GM18519 (cell line): ENCODE measurements at regions not wholly inside any gene's neighbourhood (a gene's known extent, or its start where the extent isn't known, plus 50 kb on each side); places are given as distances from the start of the nearest gene placed in this dataset.

ENCODE experiments used
- ATAC-seq: cut with Tn5 transposase; IDR thresholded peaks from one replicate; pipeline ENCODE4 v1.9.1; 2021; ENCODE audit warnings: mild to moderate bottlenecking, moderate library complexity; ENCODE audit not compliant: unreplicated experiment, low FRiP score

DNA sequence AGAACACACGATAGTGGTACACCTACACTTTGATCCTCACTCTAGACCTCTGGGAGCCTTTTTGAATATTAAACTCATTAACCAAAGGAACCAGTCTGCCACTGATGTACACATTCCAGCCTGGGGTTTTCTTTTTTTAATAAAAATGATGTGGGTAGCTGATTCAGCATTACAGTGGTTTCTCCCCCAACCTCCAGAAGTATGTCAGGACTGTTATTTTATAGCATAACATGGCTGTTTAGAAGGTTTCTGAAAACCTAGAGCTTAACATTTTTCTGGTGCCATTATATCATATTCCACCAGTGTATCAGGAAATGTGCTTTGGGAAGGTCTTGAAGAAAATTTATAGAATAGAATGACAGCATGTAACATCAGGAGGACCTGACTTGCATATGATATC, 540.9 kb upstream of the WWC1 start:
- no peak for ATAC-seq

DNA sequence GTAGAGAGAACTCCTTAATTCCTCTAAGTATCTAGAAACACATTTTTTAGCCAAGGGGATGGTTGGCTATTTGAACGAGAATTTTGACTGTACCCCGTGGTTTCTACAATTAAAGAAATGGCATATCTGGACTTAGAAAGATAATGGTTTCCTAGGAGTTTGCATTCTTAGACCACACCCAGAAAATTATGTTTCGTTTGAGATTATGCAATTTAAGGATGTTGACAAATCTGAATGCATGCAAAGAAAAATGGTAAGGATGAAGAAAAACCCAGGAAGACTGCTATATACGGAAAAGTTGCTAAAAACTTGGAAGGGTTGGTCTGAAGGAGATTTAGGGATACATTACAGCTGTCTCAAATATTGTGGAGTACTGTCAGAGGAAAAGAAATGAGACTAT, 538.5 kb upstream of the WWC1 start:
- no peak for ATAC-seq

DNA sequence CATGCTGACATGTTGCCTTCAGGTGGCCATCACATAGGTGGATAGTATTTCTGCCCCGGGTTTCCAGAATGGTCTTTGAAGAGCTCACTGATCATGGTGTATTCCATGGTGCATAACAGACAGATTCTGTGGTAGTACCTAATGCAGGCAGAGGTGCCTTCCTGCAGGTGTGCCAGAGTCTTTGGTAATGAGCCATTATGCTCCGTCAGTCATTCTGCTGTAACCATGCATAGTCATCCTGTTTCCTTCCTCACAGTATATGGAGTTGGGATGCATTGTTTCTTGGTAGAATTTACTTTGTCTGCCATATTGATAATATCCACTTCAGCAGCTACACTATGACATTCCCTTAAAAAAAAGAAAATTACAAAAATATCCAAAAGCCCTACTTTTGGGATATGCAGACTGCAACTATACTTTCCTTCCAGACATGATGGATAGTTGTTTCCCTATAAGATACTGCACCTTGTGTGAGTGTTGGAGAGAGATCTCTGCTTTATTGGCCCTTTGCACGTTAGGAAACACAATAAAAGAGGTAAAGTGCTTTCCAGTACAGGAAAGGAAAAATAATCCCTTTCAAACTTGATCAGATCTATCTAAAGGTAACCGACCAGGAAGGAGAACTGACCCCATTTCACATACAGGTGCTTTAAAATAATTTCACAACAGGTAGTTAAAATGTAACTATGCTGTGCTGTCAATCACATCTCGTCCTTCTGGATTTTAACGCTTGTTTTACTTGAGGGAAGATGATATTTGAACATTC, 537.5 kb upstream of the WWC1 start:
- no peak for ATAC-seq

GRCh38 chr5:167754501-167755021, 536.9 kb upstream of the WWC1 start:
- no peak for ATAC-seq

DNA sequence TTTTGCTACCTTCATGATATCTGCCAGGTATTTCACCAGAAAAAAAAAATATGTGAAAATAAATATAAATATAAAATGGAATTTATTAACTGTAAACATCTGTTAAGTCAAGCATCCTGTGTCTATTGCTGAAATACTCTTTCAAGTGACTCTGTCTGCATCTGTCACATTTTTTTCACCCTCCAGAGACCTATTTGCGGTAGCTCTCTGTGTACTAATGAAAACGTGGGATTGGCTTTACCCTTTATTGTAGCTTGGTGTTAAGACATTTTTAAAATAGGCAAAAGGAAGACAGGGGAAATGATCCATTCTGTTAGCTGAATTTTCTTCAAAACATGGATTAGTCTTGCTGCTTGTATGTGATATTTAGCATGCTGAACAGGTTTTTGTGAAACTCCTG, 536.0 kb upstream of the WWC1 start:
- ATAC-seq = no peak

GRCh38 chr5:167759057-167759821, 532.2 kb upstream of the WWC1 start:
- no peak for ATAC-seq

DNA sequence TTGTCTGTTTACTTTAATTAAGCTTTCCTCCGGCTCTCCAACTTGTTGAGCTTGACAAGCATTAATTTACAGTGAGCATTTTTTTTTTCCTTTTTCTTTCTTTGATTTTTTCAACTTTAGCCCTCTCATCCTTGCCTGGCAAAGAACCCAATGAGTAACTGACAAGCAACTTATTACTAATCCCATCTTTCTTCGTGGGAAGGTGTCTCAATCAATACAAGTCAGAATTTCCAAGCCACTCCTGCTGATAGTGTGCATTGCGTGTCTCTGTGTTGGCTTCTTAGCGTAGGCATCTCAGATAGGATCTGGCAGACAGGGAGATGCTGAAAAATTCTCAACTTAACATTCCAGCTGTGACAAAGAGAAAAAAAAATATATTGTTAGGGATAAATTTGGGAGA, 527.7 kb upstream of the WWC1 start:
- no peak for ATAC-seq

DNA sequence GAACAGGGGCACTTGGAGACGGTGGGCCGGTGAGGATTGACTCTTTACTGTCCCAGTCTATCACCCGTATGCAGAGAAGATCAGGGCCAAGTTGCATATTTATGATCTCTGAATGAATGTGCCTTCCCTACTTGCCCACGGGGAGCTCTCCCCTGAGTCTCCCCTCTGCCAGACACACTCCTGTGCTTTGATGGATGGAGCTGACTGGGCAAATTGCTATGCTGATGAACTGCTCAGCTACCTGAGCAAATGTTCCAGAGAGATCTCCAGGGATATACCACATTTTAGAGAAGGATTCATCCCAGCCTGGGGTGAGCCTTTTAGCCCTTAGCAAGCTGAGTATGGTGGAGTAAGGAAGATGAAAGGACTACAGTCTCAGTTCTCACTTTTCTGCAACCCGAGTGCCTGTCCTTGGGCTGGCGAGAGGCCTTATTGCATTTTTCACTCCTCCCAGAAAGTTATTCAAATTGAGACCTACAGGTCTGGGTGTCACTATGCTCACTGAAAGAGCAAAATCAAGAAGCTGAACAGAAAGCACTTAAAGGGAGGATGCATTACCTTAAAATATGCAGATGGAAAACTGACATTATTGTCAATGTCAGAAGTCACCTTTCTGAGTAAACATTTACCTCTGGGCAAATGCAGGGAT, 526.7 kb upstream of the WWC1 start:
- ATAC-seq = no peak

DNA sequence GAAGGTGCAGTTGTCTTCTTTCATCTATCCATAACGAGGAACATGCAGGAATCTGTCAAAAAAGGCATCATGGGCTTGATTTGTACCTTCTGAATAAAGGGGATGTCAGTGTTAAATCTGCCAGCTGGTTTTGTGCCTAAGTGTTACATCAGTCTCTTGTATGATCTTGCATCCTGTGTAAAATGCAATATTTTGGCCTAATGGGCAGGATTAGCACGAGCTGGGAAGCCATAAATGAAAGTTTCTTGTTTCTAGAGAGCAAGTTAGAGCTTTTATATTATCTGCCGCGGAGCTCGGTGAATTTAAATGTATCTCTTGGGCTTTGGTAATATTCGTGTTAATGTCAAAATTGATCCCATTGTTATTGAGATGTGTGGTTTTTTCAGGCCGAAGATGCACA, 526.1 kb upstream of the WWC1 start:
- no peak for ATAC-seq

DNA sequence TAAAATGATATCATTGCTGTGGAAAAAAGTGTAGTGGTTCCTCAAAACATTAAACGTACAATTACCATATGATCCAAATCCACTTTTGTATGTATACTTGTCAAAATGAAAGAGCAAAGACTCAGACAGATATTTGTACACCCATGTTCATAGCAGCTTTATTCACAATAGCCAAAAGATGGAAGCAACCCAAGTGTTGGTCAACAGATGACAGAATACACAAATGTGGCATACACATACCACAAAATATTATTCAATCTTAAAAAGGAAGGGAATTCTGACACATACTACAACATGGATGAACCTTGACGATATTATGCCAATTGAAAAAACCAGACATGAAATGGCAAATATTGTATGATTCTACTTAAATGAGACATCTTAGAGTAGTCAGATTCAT, 524.5 kb upstream of the WWC1 start:
- ATAC-seq = no peak

DNA sequence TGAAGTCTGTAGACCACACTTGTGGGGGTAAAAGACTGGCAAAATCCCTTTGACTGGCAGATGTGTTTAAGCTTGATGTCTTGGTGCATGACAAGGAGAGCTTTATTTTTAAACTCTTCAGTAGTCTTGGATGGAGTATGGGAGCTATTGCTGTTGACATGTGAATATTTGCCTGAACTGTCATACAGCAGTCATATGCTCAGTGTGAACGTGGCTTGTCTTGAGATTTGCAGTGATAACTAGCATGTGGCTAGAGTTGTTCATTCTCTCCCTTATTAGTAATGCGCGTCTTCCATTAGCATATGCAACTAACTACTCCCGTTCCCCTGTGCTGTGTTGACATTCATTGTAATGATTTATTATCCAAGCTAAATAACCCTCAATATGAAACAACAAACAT, 523.6 kb upstream of the WWC1 start:
- ATAC-seq = no peak

GRCh38 chr5:167769846-167770413, 521.5 kb upstream of the WWC1 start:
- ATAC-seq = no peak

GRCh38 chr5:167770461-167770860, 521.0 kb upstream of the WWC1 start:
- no peak for ATAC-seq

DNA sequence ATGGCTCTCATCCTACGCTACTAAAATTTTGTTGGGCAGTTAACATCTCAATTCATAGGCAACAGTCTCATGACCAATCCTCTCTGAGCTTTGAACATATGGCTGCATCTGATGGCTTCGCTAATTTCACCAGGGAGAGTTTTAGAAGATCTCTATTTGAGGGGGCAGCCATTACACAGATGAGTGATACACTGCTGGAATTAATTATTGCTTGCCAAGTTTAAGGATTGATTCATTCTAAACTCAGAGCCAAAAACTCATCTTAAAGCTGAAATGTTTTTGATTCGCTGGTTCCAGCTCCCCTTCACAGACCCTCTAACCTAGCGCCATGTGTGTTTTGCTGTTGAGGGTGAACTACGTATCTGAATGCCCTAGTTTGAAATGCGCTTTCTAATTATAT, 519.9 kb upstream of the WWC1 start:
- ATAC-seq = no peak

- no peak for ATAC-seq
Observed at GRCh38 chr5:167773668-167774301, 517.7 kb upstream of the WWC1 start.

DNA sequence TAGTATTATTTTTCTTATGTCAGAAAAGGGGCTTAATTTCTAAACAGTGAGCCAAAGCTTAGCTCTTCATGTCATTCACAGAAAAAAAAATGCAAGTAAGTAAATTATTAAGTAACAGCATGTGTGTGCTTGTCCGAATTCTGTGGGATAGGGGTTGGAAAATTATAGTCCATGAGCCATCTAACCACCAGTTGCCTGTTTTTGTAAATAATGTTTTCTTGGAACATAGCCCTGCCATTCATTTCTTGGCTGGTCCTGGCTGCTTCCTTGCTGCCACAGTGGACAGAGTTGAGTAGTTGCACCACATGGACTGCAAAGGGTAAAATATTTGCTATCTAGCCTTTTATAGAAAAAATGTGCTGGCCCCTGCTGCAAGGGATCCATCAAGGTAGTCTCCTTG, 513.7 kb upstream of the WWC1 start:
- ATAC-seq = no peak

DNA sequence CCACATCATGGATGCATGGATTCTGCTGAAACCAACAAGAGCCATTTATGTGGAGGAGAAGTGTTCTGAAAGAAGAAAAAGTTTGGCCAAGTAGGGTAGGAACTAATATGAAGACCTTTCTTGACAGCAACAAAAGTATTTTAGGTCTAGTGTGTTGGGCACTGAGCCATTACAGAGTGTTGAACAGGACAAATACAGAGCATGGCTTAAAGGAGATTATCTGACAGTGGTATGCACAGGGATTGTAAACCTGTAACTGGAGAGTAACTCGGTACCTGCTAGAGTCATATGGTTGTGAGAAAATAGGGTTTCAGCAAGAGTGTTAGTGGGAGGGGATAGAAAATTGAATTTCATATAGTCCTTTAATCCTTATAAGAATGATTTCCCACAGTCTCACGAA, 513.2 kb upstream of the WWC1 start:
- no peak for ATAC-seq

DNA sequence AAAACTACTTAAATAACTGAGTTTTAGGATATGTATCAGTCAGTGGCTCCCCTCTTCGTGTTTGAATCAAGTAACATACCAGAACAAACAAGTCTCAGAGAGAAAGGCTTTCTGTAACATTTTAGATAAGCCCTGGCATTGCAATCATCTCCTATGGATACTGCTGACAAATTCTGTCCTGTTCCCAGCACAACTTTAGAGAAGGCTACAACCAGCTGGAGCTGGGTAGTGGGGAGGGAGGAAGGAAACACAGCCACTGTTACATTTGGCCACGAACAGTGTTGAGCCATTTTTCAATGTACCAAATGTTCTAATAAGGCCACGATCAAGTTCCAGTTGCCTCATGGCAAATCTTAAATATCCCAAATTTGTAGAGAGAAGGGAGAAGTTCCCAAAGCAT, 511.8 kb upstream of the WWC1 start:
- ATAC-seq = no peak

DNA sequence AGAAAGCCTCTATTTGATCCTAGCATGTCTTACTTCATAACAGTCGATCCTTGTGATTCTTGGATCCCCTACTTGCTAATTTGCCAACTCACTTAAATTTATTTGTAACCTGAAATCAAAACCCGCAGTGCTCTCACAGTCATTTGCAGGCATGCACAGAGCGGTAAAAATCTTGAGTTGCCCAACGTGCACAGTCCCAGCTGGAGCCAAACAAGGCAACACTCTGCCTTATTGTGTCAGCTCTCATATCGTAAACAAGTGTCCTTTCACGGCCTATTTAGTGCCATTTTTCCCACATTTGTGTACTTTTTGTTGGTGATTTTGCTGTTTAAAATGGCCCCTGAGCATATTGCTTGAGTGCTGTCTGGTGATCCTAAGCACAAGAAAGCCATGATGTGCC, 511.3 kb upstream of the WWC1 start:
- ATAC-seq = no peak

DNA sequence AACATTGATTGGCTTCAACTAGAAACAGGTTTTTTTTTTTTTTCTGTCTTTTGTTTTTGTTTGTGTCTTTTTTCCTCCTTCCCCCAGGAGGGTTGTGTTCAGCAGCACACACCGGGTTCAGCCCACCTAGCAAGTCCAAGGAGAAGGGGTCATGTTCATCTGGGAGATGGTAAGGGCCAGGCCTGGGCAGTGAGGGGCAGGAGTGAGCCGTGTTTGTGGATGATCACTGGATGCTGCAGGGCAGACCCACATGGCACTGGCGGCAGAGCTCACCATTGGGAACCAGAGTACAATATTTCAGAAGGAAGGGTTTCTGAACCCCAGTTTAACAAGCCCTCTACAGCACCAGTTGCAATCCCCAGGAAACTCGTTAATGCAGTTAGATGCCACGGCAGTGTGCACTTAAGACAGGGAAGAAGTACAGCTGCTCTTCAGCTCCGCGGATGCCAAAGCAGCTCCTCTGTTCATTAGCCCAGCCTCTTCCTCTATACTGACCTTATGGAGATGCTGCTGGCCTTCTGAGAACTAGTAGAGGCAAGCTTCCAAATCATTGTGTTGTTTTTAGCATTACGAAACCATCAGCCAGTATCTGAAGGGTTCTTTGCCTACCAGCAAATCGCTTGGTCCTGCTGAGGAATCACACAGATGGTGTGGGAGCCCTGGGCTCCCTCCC, 508.2 kb upstream of the WWC1 start:
- no peak for ATAC-seq
